SJCRH30 (cell line): ENCODE measurements at regions not wholly inside any gene's neighbourhood (a gene's known extent, or its start where the extent isn't known, plus 50 kb on each side); places are given as distances from the start of the nearest gene placed in this dataset.

Experiments
- DNase-seq, 2 experiments: peaks; one replicate each; pipeline ENCODE4 v3.0.0-alpha.2; 2015 to 2020
- H3K27ac ChIP-seq: fragments of 250-450 bp; sonication (Bioruptor Pico); 2 replicates; pipeline ENCODE4 v1.5.1; 2020; ENCODE audit warnings: mild to moderate bottlenecking, moderate library complexity
- H3K27me3 ChIP-seq: fragments of 250-450 bp; sonication (Bioruptor Pico); 2 replicates; pipeline ENCODE4 v1.5.1; 2020; ENCODE audit warnings: mild to moderate bottlenecking, moderate library complexity
- H3K36me3 ChIP-seq: fragments of 250-450 bp; sonication (Bioruptor Pico); 2 replicates; pipeline ENCODE4 v1.5.1; 2020; ENCODE audit warnings: mild to moderate bottlenecking, moderate library complexity
- H3K4me1 ChIP-seq: fragments of 250-450 bp; sonication (Bioruptor Pico); 2 replicates; pipeline ENCODE4 v1.5.1; 2020; ENCODE audit warnings: mild to moderate bottlenecking, moderate library complexity
- H3K4me3 ChIP-seq: fragments of 250-450 bp; sonication (Bioruptor Pico); 2 replicates; pipeline ENCODE4 v1.5.1; 2020; ENCODE audit warnings: mild to moderate bottlenecking, moderate library complexity
- H3K9me3 ChIP-seq: fragments of 250-450 bp; sonication (Bioruptor Pico); replicated peaks from 2 replicates; pipeline ENCODE4 v1.5.1; 2020; ENCODE audit warnings: mild to moderate bottlenecking, moderate library complexity

GRCh38 chr7:69018200-69018599 is 580.1 kb upstream of the AUTS2 start:
- H3K27ac ChIP-seq: no peak overlapping the region
- H3K4me3 ChIP-seq: no peak overlapping the region
- no peaks in the 10 kb centered on the region for H3K4me1 ChIP-seq
- no peaks in the 10 kb centered on the region for H3K36me3 ChIP-seq
- H3K27me3 ChIP-seq: no peaks in the 10 kb centered on the region
- no peak for DNase-seq
- H3K9me3 ChIP-seq: peaks cover 3% of the 10 kb centered on the region; the same call in 1 of the 2 replicates

- H3K36me3 ChIP-seq: no peaks in the 10 kb centered on the region
- peaks cover 3% of the 10 kb centered on the region; the same call in 1 of the 2 replicates for H3K9me3 ChIP-seq
- no peaks in the 10 kb centered on the region; the same call in 1 of the 2 replicates for H3K27me3 ChIP-seq
- no peak for DNase-seq
- no peak overlapping the region for H3K27ac ChIP-seq
- H3K4me1 ChIP-seq: no peaks in the 10 kb centered on the region
- H3K4me3 ChIP-seq: no peak overlapping the region
Observed at GRCh38 chr7:69019437-69019836, 578.8 kb upstream of the AUTS2 start.

- no peak for DNase-seq
- Histone ChIP-seq H3K4me1 (no peaks in the 10 kb centered on the region), H3K9me3 (peaks cover 3% of the 10 kb centered on the region; the same call in 1 of the 2 replicates), H3K27me3 (no peaks in the 10 kb centered on the region; the same call in 1 of the 2 replicates), H3K27ac (no peak overlapping the region), H3K36me3 (no peaks in the 10 kb centered on the region), H3K4me3 (no peak overlapping the region)
Observed at GRCh38 chr7:69020536-69020935, 577.7 kb upstream of the AUTS2 start.

GRCh38 chr7:69025249-69025648 is 573.0 kb upstream of the AUTS2 start:
- H3K27ac ChIP-seq: no peak overlapping the region
- H3K4me1 ChIP-seq: no peaks in the 10 kb centered on the region
- no peak for DNase-seq
- no peaks in the 10 kb centered on the region; the same call in 1 of the 2 replicates for H3K27me3 ChIP-seq
- no peaks in the 10 kb centered on the region for H3K9me3 ChIP-seq
- no peaks in the 10 kb centered on the region for H3K36me3 ChIP-seq
- H3K4me3 ChIP-seq: no peak overlapping the region

GRCh38 chr7:69032848-69033247 is 565.4 kb upstream of the AUTS2 start:
- Histone ChIP-seq H3K9me3 (no peaks in the 10 kb centered on the region), H3K27me3 (no peaks in the 10 kb centered on the region), H3K36me3 (no peaks in the 10 kb centered on the region), H3K4me3 (no peak overlapping the region), H3K27ac (no peak overlapping the region), H3K4me1 (no peaks in the 10 kb centered on the region)
- no peak for DNase-seq

- H3K9me3 ChIP-seq: no peaks in the 10 kb centered on the region
- no peaks in the 10 kb centered on the region; the same call in 1 of the 2 replicates for H3K27me3 ChIP-seq
- no peak overlapping the region for H3K4me3 ChIP-seq
- no peaks in the 10 kb centered on the region for H3K36me3 ChIP-seq
- DNase-seq: no peak
- no peak overlapping the region for H3K27ac ChIP-seq
- H3K4me1 ChIP-seq: no peaks in the 10 kb centered on the region
Observed at GRCh38 chr7:69035826-69036225, 562.4 kb upstream of the AUTS2 start.

GRCh38 chr7:69036301-69036700 is 562.0 kb upstream of the AUTS2 start:
- Histone ChIP-seq H3K36me3 (no peaks in the 10 kb centered on the region), H3K4me1 (no peaks in the 10 kb centered on the region), H3K27me3 (no peaks in the 10 kb centered on the region; the same call in 1 of the 2 replicates), H3K9me3 (no peaks in the 10 kb centered on the region), H3K27ac (no peak overlapping the region), H3K4me3 (no peak overlapping the region)
- no peak for DNase-seq

- no peaks in the 10 kb centered on the region for H3K36me3 ChIP-seq
- no peak for DNase-seq
- no peaks in the 10 kb centered on the region for H3K9me3 ChIP-seq
- no peaks in the 10 kb centered on the region; the same call in 1 of the 2 replicates for H3K27me3 ChIP-seq
- no peak overlapping the region for H3K4me3 ChIP-seq
- H3K4me1 ChIP-seq: no peaks in the 10 kb centered on the region
- no peak overlapping the region for H3K27ac ChIP-seq
Observed at GRCh38 chr7:69038915-69039314, 559.4 kb upstream of the AUTS2 start.

- no peaks in the 10 kb centered on the region for H3K36me3 ChIP-seq
- no peak overlapping the region for H3K4me3 ChIP-seq
- peaks cover 5% of the 10 kb centered on the region; the same call in 1 of the 2 replicates for H3K4me1 ChIP-seq
- H3K9me3 ChIP-seq: no peaks in the 10 kb centered on the region
- DNase-seq: no peak
- no peaks in the 10 kb centered on the region; the same call in 1 of the 2 replicates for H3K27me3 ChIP-seq
- H3K27ac ChIP-seq: no peak overlapping the region
Observed at GRCh38 chr7:69042138-69042537, 556.1 kb upstream of the AUTS2 start.

GRCh38 chr7:69047151-69047754 is 551.0 kb upstream of the AUTS2 start:
- H3K27ac ChIP-seq: no peak overlapping the region

GRCh38 chr7:69049326-69049725 is 548.9 kb upstream of the AUTS2 start:
- H3K9me3 ChIP-seq: no peaks in the 10 kb centered on the region
- H3K36me3 ChIP-seq: no peaks in the 10 kb centered on the region
- no peak overlapping the region for H3K4me3 ChIP-seq
- no peaks in the 10 kb centered on the region for H3K27me3 ChIP-seq
- H3K4me1 ChIP-seq: peaks cover 12% of the 10 kb centered on the region; the same call in 1 of the 2 replicates
- H3K27ac ChIP-seq: no peak overlapping the region
- DNase-seq: no peak

More at GRCh38 chr7:69047151-69047754, 551.0 kb upstream of the AUTS2 start:
- Histone ChIP-seq H3K4me1 (peaks cover 12% of the 10 kb centered on the region; the same call in 1 of the 2 replicates), H3K27me3 (no peaks in the 10 kb centered on the region), H3K9me3 (no peaks in the 10 kb centered on the region), H3K36me3 (no peaks in the 10 kb centered on the region), H3K4me3 (no peak overlapping the region)
- DNase-seq: peak; percentile 49 to 80

GRCh38 chr7:69052447-69052846 is 545.8 kb upstream of the AUTS2 start:
- Histone ChIP-seq H3K9me3 (no peaks in the 10 kb centered on the region), H3K27me3 (no peaks in the 10 kb centered on the region), H3K36me3 (no peaks in the 10 kb centered on the region), H3K4me3 (no peak overlapping the region), H3K27ac (no peak overlapping the region), H3K4me1 (peaks cover 4% of the 10 kb centered on the region; the same call in 1 of the 2 replicates)
- no peak for DNase-seq

- Histone ChIP-seq H3K9me3 (no peaks in the 10 kb centered on the region), H3K27ac (no peak overlapping the region), H3K27me3 (no peaks in the 10 kb centered on the region), H3K4me3 (no peak overlapping the region), H3K4me1 (no peaks in the 10 kb centered on the region), H3K36me3 (no peaks in the 10 kb centered on the region)
- no peak for DNase-seq
Observed at GRCh38 chr7:69060516-69060915, 537.8 kb upstream of the AUTS2 start.

GRCh38 chr7:69062020-69062765 is 536.1 kb upstream of the AUTS2 start:
- H3K4me3 ChIP-seq: no peak overlapping the region
- no peaks in the 10 kb centered on the region for H3K27me3 ChIP-seq
- H3K9me3 ChIP-seq: no peaks in the 10 kb centered on the region; the same call in 1 of the 2 replicates
- H3K36me3 ChIP-seq: no peaks in the 10 kb centered on the region
- no peak overlapping the region for H3K27ac ChIP-seq
- no peak for DNase-seq
- no peaks in the 10 kb centered on the region for H3K4me1 ChIP-seq

GRCh38 chr7:69067397-69067796 is 530.9 kb upstream of the AUTS2 start:
- H3K36me3 ChIP-seq: no peaks in the 10 kb centered on the region
- H3K27ac ChIP-seq: no peak overlapping the region
- no peaks in the 10 kb centered on the region; the same call in 1 of the 2 replicates for H3K9me3 ChIP-seq
- no peak overlapping the region for H3K4me3 ChIP-seq
- H3K27me3 ChIP-seq: no peaks in the 10 kb centered on the region
- H3K4me1 ChIP-seq: no peaks in the 10 kb centered on the region
- DNase-seq: peak; percentile 15 to 56
